Stimulated activated effector memory CD8-positive, alpha-beta T cell treated with anti-CD3 and anti-CD28 coated beads, Interleukin-12 subunit alpha, Interleukin-12 subunit beta, amount 100 ng/mL, for 72 hours (primary cell): ENCODE measurements at regions not wholly inside any gene's neighbourhood (a gene's known extent, or its start where the extent isn't known, plus 50 kb on each side); places are given as distances from the start of the nearest gene placed in this dataset.

Experiments used
- ATAC-seq: fragments of 150-1000 bp; cut with Tn5 transposase; 2 replicates; pipeline ENCODE4 v1.10.0; 2021
- DNase-seq, 2 donors: peaks; one replicate each; pipeline ENCODE4 v3.0.0; 2021 to 2022; ENCODE audit warnings: low spot score in 2 of 2
- H3K27ac Mint-ChIP-seq: one replicate; pipeline ENCODE4 v1.8.0; 2022; ENCODE audit warnings: mild to moderate bottlenecking, mixed read lengths
- H3K36me3 Mint-ChIP-seq: one replicate; pipeline ENCODE4 v1.8.0; 2022; ENCODE audit warnings: mild to moderate bottlenecking, mixed read lengths
- H3K4me1 Mint-ChIP-seq: one replicate; pipeline ENCODE4 v1.8.0; 2022; ENCODE audit warnings: mixed read lengths
- H3K4me3 Mint-ChIP-seq: one replicate; pipeline ENCODE4 v1.8.0; 2022; ENCODE audit warnings: mild to moderate bottlenecking, mixed read lengths
- H3K9me3 Mint-ChIP-seq: one replicate; pipeline ENCODE4 v1.8.0; 2022; ENCODE audit warnings: mixed read lengths

DNA sequence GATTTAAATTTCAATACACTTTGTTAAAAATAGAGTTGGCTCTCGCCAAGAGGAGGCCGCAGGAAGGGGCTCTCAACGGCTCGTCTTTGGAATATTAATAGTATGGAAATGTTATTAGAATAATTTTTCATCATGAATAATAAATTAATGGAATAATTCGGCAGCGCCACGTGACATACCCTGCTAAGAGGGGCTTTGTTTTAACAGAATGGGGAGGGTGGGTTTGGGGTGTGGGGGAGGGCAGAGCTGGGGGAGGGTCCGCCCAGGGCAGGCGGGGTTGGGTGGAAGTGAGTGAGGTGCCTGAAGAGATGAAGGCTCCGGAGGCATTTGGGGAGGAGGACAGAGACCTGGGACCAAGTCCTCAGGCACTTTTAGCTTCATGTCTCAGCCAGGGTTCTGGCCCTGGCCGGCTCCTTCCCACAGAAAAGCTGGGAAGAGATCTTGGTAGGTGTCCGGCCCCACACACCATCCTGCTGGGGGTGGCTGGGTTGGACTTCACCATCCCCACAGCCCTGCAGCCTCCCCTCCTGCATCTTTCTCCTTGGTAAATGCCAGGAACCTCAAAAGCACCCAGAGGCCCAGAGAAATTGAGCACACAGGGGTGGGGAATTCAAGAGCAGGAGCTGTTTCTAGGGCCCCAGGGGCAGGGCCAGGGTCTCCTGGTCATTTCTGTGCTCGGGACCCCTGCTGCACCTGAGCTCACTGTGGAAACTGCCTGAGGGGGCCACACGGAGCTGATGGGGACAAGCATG lies 93.6 kb upstream of the BHLHE23 start:
- Mint-ChIP-seq H3K9me3 (no peaks in the 10 kb centered on the region), H3K36me3 (peaks cover 11% of the 10 kb centered on the region), H3K4me3 (no peak overlapping the region), H3K4me1 (peaks cover 5% of the 10 kb centered on the region), H3K27ac (no peak overlapping the region)
- DNase-seq (no peak), ATAC-seq (no peak)

DNA sequence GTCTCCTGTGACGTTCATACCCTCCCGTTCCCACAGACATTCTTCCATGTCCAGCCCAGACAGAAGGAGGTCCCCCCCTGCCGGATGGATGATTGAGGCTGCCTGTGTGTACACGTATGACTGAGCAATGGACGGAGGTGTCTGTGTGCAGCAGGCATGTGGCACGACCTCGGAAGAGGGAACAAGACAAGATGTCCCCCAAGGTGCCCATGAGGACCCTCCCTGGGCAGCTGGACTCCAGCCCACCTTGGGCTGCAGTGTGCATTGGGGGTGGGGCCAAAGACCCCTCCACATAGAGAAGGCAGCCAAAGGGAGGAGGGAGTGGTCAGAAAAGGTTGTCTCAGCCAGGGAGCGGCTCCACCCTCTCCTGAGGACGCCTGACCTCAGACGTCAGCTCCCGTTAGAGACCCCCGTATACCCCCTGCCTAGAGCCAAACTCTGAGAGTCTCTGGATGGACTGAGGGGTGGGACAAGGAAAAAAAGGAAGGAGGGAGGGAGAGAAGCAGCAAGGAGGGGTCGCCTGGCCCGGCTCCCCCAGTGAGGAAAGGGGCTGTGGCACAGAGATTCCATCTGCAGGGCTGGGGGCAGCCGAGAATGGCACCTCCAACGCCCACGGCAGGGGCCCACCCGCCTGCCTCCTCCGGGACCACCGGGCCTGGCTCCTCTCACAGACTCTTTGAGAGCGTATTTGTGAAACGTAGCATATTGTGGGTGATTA lies 92.9 kb upstream of the BHLHE23 start:
- no peak overlapping the region for H3K27ac Mint-ChIP-seq
- H3K36me3 Mint-ChIP-seq = peaks cover 11% of the 10 kb centered on the region
- no peak for DNase-seq
- no peak for ATAC-seq
- H3K9me3 Mint-ChIP-seq = no peaks in the 10 kb centered on the region
- H3K4me1 Mint-ChIP-seq = peaks cover 5% of the 10 kb centered on the region
- no peak overlapping the region for H3K4me3 Mint-ChIP-seq

GRCh38 chr20:63098195-63098810 lies 91.5 kb upstream of the BHLHE23 start:
- H3K9me3 Mint-ChIP-seq = no peaks in the 10 kb centered on the region
- ATAC-seq (no peak), DNase-seq (no peak)
- peaks cover 5% of the 10 kb centered on the region for H3K4me1 Mint-ChIP-seq
- H3K27ac Mint-ChIP-seq = no peak overlapping the region
- H3K36me3 Mint-ChIP-seq = peaks cover 11% of the 10 kb centered on the region
- no peak overlapping the region for H3K4me3 Mint-ChIP-seq

DNA sequence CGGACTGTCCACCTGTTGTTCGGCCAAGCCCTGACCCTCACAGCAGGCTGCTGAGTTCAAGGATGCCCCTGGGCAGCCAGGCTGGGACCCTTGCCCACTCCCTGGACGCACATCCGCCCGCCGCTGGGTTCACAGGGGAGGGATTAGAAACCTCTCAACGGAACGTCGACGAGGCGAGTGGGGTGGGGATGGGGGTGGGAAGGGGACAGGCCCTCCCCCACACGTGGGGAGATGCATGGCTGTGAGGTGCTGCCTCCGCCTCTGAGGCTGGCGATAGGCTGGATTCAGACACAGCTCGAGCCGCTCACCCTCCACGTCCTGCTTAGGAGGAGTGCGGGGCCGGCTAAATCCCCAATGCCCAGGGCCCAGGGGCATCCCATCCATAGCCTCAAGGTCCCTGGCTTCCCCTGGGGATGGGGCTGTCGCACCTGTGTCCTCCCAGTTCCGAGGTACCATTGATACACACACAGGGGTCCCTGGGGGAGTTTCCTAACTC lies 90.6 kb upstream of the BHLHE23 start:
- DNase-seq = no peak
- H3K4me1 Mint-ChIP-seq = no peaks in the 10 kb centered on the region
- no peaks in the 10 kb centered on the region for H3K9me3 Mint-ChIP-seq
- no peak for ATAC-seq
- no peak overlapping the region for H3K4me3 Mint-ChIP-seq
- no peak overlapping the region for H3K27ac Mint-ChIP-seq
- peaks cover 11% of the 10 kb centered on the region for H3K36me3 Mint-ChIP-seq

GRCh38 chr20:63096681-63097335 lies 90.0 kb upstream of the BHLHE23 start:
- H3K27ac Mint-ChIP-seq = no peak overlapping the region
- peaks cover 10% of the 10 kb centered on the region for H3K36me3 Mint-ChIP-seq
- no peak overlapping the region for H3K4me3 Mint-ChIP-seq
- no peaks in the 10 kb centered on the region for H3K4me1 Mint-ChIP-seq
- no peaks in the 10 kb centered on the region for H3K9me3 Mint-ChIP-seq
- ATAC-seq (no peak), DNase-seq (no peak)

DNA sequence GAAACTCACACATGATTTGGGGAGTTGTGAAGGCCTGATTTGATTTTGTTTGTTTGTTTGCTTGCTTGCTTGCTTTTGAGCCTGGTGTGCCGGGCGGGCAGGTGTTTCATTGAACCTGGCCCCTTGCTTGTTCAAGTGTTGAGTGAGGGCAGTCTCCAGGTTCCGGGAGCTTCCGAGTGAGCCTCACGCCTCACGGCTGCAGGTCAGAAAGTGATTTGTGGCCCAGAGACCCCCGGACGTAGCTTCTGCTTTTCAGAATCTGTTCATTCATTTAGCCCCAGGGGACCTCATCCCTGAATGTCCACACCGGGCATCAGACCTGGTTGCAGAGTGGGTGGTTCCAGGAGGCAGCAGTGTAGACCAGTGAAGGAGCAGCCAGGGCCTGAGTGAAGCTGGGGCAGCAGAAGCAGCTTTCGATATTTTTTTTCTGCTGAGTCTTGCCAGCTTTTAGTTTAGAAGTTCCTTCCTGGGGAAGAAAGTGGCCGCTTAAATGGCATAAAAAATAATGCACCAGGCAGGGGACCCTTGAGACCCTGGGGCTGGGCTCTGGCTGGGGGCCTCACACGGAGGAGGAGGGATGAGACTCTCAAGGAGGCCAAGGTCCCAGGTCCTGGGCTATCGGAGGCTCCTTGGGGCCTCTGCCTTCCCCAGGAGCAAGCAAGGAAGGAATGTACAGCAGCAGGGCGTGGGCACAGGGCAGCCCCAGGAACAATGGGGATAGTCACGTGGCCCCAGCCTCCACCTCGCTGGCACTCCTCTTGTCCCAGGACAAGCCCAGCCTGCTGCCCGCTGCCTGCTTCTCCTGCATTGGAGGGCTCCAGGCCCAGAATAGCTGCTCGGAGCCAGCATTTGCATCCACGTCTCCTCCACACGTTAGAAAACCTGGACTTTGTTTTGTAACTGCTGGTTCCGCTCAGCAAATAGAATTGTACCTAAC lies 89.2 kb upstream of the BHLHE23 start:
- H3K9me3 Mint-ChIP-seq = no peaks in the 10 kb centered on the region
- peaks cover 1% of the 10 kb centered on the region for H3K36me3 Mint-ChIP-seq
- no peaks in the 10 kb centered on the region for H3K4me1 Mint-ChIP-seq
- no peak for DNase-seq
- H3K4me3 Mint-ChIP-seq = no peak overlapping the region
- H3K27ac Mint-ChIP-seq = no peak overlapping the region
- ATAC-seq = no peak

GRCh38 chr20:63094767-63095499 lies 88.2 kb upstream of the BHLHE23 start:
- no peak for DNase-seq

DNA sequence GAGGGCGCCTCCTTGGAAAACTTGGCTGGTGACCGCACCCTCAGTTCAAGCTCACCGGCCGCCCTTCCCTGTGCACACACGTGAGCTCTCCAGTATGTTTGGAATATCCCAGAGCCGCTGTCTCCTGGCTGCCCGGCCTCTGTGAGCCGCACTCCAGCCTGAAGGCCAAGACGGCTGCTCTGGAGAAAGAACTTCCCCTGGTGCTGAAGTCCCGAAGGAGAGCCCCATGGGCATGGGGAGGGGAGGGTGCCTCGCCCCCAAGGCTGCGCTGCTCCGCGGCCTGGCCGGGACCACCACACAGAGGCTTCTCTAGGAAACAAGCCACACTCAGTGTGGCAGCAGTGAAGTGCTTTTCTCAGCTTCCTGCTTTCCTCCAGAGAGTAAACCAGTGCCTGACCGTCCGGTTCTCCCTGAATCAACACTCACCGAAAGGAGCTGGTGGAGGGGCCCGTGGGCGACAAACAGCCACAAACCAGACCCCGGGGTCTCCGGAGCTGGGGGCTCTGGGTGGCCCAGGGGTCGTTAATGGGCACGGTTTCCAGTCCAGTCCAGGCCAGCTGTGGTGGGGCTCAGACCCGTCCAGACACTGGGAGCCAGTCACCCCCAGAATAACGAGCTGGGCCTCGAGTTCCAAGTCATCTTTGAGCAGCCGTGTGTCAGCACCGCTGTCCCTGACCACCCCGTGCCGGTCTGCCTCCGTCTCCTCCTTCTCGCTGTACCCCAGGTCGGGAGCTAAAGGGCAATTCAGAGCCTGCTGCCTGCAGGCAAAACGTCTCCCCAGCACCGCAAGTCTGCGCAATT lies 87.4 kb upstream of the BHLHE23 start:
- Mint-ChIP-seq H3K4me3 (no peak overlapping the region), H3K27ac (no peak overlapping the region), H3K36me3 (no peaks in the 10 kb centered on the region), H3K4me1 (no peaks in the 10 kb centered on the region), H3K9me3 (no peaks in the 10 kb centered on the region)
- no peak for ATAC-seq
- DNase-seq = no peak

More at GRCh38 chr20:63094767-63095499, 88.2 kb upstream of the BHLHE23 start:
- Mint-ChIP-seq H3K4me1 (no peaks in the 10 kb centered on the region), H3K4me3 (no peak overlapping the region), H3K9me3 (no peaks in the 10 kb centered on the region), H3K36me3 (no peaks in the 10 kb centered on the region), H3K27ac (no peak overlapping the region)
- no peak for ATAC-seq

- Mint-ChIP-seq H3K27ac (no peak overlapping the region), H3K4me1 (no peaks in the 10 kb centered on the region), H3K9me3 (no peaks in the 10 kb centered on the region), H3K4me3 (no peak overlapping the region), H3K36me3 (no peaks in the 10 kb centered on the region)
- no peak for ATAC-seq
- no peak for DNase-seq
Observed at GRCh38 chr20:63092660-63093215, 86.0 kb upstream of the BHLHE23 start.

GRCh38 chr20:63091901-63092659 lies 85.3 kb upstream of the BHLHE23 start:
- Mint-ChIP-seq H3K36me3 (no peaks in the 10 kb centered on the region), H3K4me3 (no peak overlapping the region), H3K4me1 (no peaks in the 10 kb centered on the region), H3K9me3 (no peaks in the 10 kb centered on the region), H3K27ac (no peak overlapping the region)
- no peak for DNase-seq
- ATAC-seq = no peak

GRCh38 chr20:63090682-63091571 lies 84.2 kb upstream of the BHLHE23 start:
- no peak overlapping the region for H3K27ac Mint-ChIP-seq
- H3K9me3 Mint-ChIP-seq = no peaks in the 10 kb centered on the region
- DNase-seq = no peak

DNA sequence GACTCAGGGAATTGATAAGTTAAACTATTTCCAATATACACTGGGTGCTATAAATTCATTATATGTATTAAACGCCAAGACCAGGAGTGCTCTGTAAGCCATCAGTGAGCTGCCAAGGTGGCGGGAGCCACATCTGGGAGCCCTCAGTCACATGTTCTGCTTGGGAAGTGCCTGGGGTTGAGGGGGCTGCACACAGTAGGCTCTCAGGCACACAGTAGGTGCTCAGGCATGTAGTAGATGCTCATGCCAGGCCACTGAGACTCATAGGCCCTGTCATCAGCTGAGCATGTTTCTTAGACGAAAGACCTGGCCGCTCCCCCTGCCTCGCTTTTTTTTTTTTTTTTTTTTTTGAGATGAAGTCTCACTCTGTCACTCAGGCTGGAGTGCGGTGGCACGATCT lies 83.3 kb upstream of the BHLHE23 start:
- Mint-ChIP-seq H3K4me3 (no peak overlapping the region), H3K9me3 (no peaks in the 10 kb centered on the region), H3K36me3 (no peaks in the 10 kb centered on the region), H3K27ac (no peak overlapping the region), H3K4me1 (no peaks in the 10 kb centered on the region)
- ATAC-seq (no peak), DNase-seq (no peak)

More at GRCh38 chr20:63090682-63091571, 84.2 kb upstream of the BHLHE23 start:
- Mint-ChIP-seq H3K4me1 (no peaks in the 10 kb centered on the region), H3K4me3 (no peak overlapping the region), H3K36me3 (no peaks in the 10 kb centered on the region)
- no peak for ATAC-seq
